Spleen (tissue), 11 donors: ENCODE measurements at regions not wholly inside any gene's neighbourhood (a gene's known extent, or its start where the extent isn't known, plus 50 kb on each side); places are given as distances from the start of the nearest gene placed in this dataset.

Experiments used
- DNase-seq: peaks from one replicate; pipeline ENCODE4 v3.0.0-alpha.2; 2020
- H3K27ac ChIP-seq, 8 donors: fragments of 200-600 bp; sonication (generic) in 7 of 8; 1 replicate in 4 of 8; 2 replicates in 4 of 8; pipeline versions ENCODE4 v1.5.0 to v1.8.0; 2016 to 2021; ENCODE audit warnings: inconsistent platforms in 4 of 8, mild to moderate bottlenecking in 4 of 8, moderate library complexity in 1 of 8
- H3K27me3 ChIP-seq, 7 donors: fragments of 200-600 bp; sonication (generic) in 6 of 7; replicated peaks in 1 of 7; 1 replicate in 4 of 7; 2 replicates in 3 of 7; pipeline versions ENCODE4 v1.5.0 to v1.8.0; 2016 to 2021; ENCODE audit warnings: inconsistent platforms in 3 of 7, mild to moderate bottlenecking in 1 of 7
- H3K36me3 ChIP-seq, 6 donors: fragments of 200-600 bp; sonication (generic) in 5 of 6; 1 replicate in 4 of 6; 2 replicates in 2 of 6; pipeline versions ENCODE4 v1.5.0 to v1.8.0; 2016 to 2021; ENCODE audit warnings: inconsistent platforms in 2 of 6
- H3K4me1 ChIP-seq, 6 donors: fragments of 200-600 bp; sonication (generic) in 5 of 6; 1 replicate in 3 of 6; 2 replicates in 3 of 6; pipeline versions ENCODE4 v1.5.0 to v1.8.0; 2016 to 2021; ENCODE audit warnings: inconsistent platforms in 3 of 6
- H3K4me3 ChIP-seq, 8 donors: fragments of 200-600 bp; sonication (generic) in 7 of 8; 1 replicate in 4 of 8; 2 replicates in 4 of 8; pipeline versions ENCODE4 v1.5.0 to v1.8.0; 2016 to 2021; ENCODE audit warnings: inconsistent platforms in 4 of 8, mild to moderate bottlenecking in 4 of 8, moderate library complexity in 2 of 8
- H3K9me3 ChIP-seq, 8 donors: fragments of 200-600 bp; sonication (generic) in 7 of 8; 1 replicate in 4 of 8; 2 replicates in 4 of 8; pipeline versions ENCODE4 v1.5.0 to v1.8.0; 2016 to 2021; ENCODE audit warnings: inconsistent platforms in 4 of 8
- CTCF ChIP-seq, 11 experiments: fragments of 200-600 bp in 7 of 11; fragments of 450-650 bp in 4 of 11; sonication (generic) in 4 of 11; IDR thresholded peaks in 8 of 11; conservative IDR thresholded peaks in 3 of 11; 1 replicate in 7 of 11; 2 replicates in 4 of 11; pipeline versions ENCODE4 v1.4.0 to v1.8.0; 2016 to 2021; ENCODE audit warnings: antibody characterized with exemption in 11 of 11, inconsistent platforms in 4 of 11, mild to moderate bottlenecking in 1 of 11
- POLR2A ChIP-seq, 3 donors: fragments of 450-650 bp; IDR thresholded peaks; one replicate each; pipeline ENCODE4 v1.5.1; 2017; ENCODE audit warnings: antibody characterized with exemption in 3 of 3, mild to moderate bottlenecking in 1 of 3
- POLR2AphosphoS5 ChIP-seq, 3 donors: sonication (generic); formaldehyde crosslinking; IDR thresholded peaks; one replicate each; pipeline ENCODE4 v1.5.1; 2017; ENCODE audit warnings: antibody characterized with exemption in 3 of 3
- WGBS, 5 donors: extraction: QIAGEN DNeasy Blood & Tissue Kit in 3 of 5; methylation state at CpG; one replicate each; pipeline versions ENCODE4 v1.1.5 to v1.1.7; 2013 to 2018; 5-methylcytosine and 5-hydroxymethylcytosine counted together
- intact Hi-C: fragments of 100-400 bp; cut with DNase I; formaldehyde crosslinking; loops from one replicate; pipeline ENCODE4 v1.15.0; 2023; ENCODE audit warnings: low total_unique reads
- donor health status: healthy with polysubstance abuse.
- donor health status: DM: no; HTN: no; CAD: no; lungs with moderate emphysema.
- donor health status: DM: no; HTN: no; CAD: no.
- donor health status: Bipolar disorder and iron deficiency.
- donor health status: healthy.
- donor health status: DM: no; HTN: no; CAD: no.
- donor health status: DM: yes; HTN: yes; CAD: no.

- intact Hi-C loops, result no loop called here
- H3K4me3 ChIP-seq, result no peak overlapping the region
- peaks cover 0 to 8% (median 0%) of the 10 kb centered on the region in 7 donors for H3K27me3 ChIP-seq
- WGBS, 5 donors, result 51 to 75% (median 62%) methylated on average over 3 of the region's 3 CpGs
- no peaks in the 10 kb centered on the region for H3K4me1 ChIP-seq
- no peak for TF ChIP-seq POLR2AphosphoS5 (IDR thresholded peaks at IDR 0.05)
- TF ChIP-seq CTCF (IDR thresholded peaks at IDR 0.05 in 8 of 11, conservative IDR thresholded peaks at IDR 0.05 in 3 of 11), result no peak
- TF ChIP-seq POLR2A (IDR thresholded peaks at IDR 0.05), result no peak
- no peak for DNase-seq
- no peaks in the 10 kb centered on the region for H3K9me3 ChIP-seq
- no peaks in the 10 kb centered on the region for H3K36me3 ChIP-seq
- H3K27ac ChIP-seq, result no peak overlapping the region
Measured at GRCh38 chrX:46263494-46263893, 281.7 kb downstream of the ZNF674 start.

GRCh38 chrX:46262304-46262703, 282.9 kb downstream of the ZNF674 start:
- WGBS, 5 donors, result 81 to 90% (median 82%) methylated on average over 3 of the region's 3 CpGs
- intact Hi-C loops, result no loop called here
- peaks cover 0 to 8% (median 0%) of the 10 kb centered on the region in 7 donors for H3K27me3 ChIP-seq
- H3K36me3 ChIP-seq, result no peaks in the 10 kb centered on the region
- no peak for DNase-seq
- no peaks in the 10 kb centered on the region for H3K9me3 ChIP-seq
- H3K27ac ChIP-seq, result no peak overlapping the region
- H3K4me1 ChIP-seq, result no peaks in the 10 kb centered on the region
- no peak overlapping the region for H3K4me3 ChIP-seq
- TF ChIP-seq POLR2A (IDR thresholded peaks at IDR 0.05) (no peak), POLR2AphosphoS5 (IDR thresholded peaks at IDR 0.05) (no peak), CTCF (IDR thresholded peaks at IDR 0.05 in 8 of 11, conservative IDR thresholded peaks at IDR 0.05 in 3 of 11) (no peak)

DNA sequence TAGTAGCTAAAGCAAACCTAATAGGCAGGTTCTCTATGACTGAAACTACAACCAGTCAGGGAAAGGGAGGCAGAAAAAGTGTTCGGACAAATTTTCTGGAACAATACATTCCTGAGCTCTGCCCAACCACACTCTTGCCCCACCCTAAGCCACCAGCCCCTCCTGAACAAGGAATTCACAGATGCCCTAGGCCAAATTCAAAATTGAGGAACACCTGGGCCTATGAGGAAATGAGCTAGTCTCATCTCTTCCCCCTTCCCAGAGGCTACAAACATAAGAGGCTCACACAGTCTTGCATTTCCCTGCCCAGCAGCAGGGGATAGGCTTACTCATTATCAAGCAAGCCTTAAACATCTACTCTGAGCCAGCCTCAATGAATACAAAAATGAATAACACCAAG, 284.7 kb downstream of the ZNF674 start:
- Histone ChIP-seq H3K4me1 (no peaks in the 10 kb centered on the region), H3K36me3 (no peaks in the 10 kb centered on the region), H3K4me3 (no peak overlapping the region), H3K27ac (no peak overlapping the region), H3K9me3 (no peaks in the 10 kb centered on the region), H3K27me3 (peaks cover 0 to 5% (median 0%) of the 10 kb centered on the region in 7 donors)
- DNase-seq, result no peak
- 80 to 100% (median 93%) methylated on average over 1 of the region's 1 CpG for WGBS, 5 donors
- TF ChIP-seq POLR2AphosphoS5 (IDR thresholded peaks at IDR 0.05) (no peak), POLR2A (IDR thresholded peaks at IDR 0.05) (no peak), CTCF (IDR thresholded peaks at IDR 0.05 in 8 of 11, conservative IDR thresholded peaks at IDR 0.05 in 3 of 11) (no peak)
- intact Hi-C loops, result no loop called here

- H3K4me3 ChIP-seq, result no peak overlapping the region
- H3K9me3 ChIP-seq, result no peaks in the 10 kb centered on the region
- H3K27me3 ChIP-seq, result no peaks in the 10 kb centered on the region
- intact Hi-C loops, result no loop called here
- no peaks in the 10 kb centered on the region for H3K4me1 ChIP-seq
- 64 to 84% (median 75%) methylated on average over 1 of the region's 1 CpG for WGBS, 5 donors
- no peaks in the 10 kb centered on the region for H3K36me3 ChIP-seq
- H3K27ac ChIP-seq, result no peak overlapping the region
- no peak for DNase-seq
- TF ChIP-seq POLR2AphosphoS5 (IDR thresholded peaks at IDR 0.05), result no peak
- TF ChIP-seq POLR2A (IDR thresholded peaks at IDR 0.05), result no peak
- TF ChIP-seq CTCF (IDR thresholded peaks at IDR 0.05 in 8 of 11, conservative IDR thresholded peaks at IDR 0.05 in 3 of 11), result no peak
Measured at GRCh38 chrX:46258356-46258755, 286.9 kb downstream of the ZNF674 start.
